Hippocampal formation (tissue), 2 donors: ENCODE measurements at regions not wholly inside any gene's neighbourhood (a gene's known extent, or its start where the extent isn't known, plus 50 kb on each side); places are given as distances from the start of the nearest gene placed in this dataset.

Source experiments
- DNase-seq, 2 donors: peaks; one replicate each; lab custom pipeline; 2025; lab: John Stamatoyannopoulos, UW

- no peak for DNase-seq
These were observed 90.3 kb upstream of the SNTG2 start for GRCh38 chr2:860259-860855.

DNA sequence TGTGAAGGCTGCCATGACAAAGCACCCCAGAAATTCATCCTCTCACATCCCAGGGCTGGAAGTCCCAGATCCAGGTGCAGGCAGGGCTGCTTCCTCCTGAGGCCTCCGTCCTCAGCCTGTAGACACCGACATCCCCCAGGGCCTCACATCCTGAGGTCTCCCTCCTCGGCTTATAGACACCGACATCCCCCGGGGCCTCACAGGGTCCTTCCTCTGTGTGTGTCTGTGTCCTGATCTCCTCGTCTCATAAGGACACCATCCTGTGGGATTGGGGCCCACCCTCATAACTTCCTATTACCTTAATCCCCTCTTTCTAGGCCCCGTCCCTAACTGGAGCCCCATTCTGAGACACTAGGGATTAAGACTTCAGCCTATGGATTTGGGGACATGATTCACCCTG, 92.0 kb upstream of the SNTG2 start:
- DNase-seq, result no peak

GRCh38 chr2:857937-858336, 92.7 kb upstream of the SNTG2 start:
- DNase-seq, result no peak

GRCh38 chr2:857081-857480, 93.6 kb upstream of the SNTG2 start:
- no peak for DNase-seq

- no peak for DNase-seq
These were observed 94.2 kb upstream of the SNTG2 start for GRCh38 chr2:856456-856855.

DNA sequence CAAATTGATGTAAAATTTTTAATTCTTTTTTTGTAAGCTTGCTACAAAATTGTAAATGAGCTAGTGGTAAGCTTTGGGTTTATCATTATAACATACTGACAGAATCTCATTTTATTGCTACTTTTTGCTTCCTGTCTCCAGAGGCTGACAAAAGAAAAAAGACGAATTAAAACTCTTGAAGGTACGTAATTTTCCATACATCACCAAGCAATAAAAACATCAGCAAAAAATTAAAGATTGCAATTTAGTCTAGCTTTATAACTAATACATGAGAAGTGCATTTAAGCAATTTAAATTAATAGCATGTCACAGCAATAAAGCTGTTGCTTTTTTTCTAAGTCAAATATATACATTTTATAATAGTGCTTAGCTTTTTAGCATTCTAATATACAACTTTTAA, 94.6 kb upstream of the SNTG2 start:
- DNase-seq, result no peak

GRCh38 chr2:855177-855576, 95.5 kb upstream of the SNTG2 start:
- DNase-seq, result no peak

- DNase-seq, result no peak
These were observed 96.2 kb upstream of the SNTG2 start for GRCh38 chr2:854460-854859.

GRCh38 chr2:853203-853870, 97.3 kb upstream of the SNTG2 start:
- DNase-seq, result no peak

- DNase-seq, result no peak
These were observed 98.5 kb upstream of the SNTG2 start for GRCh38 chr2:852168-852567.

GRCh38 chr2:851680-852079, 99.0 kb upstream of the SNTG2 start:
- DNase-seq, result no peak

DNA sequence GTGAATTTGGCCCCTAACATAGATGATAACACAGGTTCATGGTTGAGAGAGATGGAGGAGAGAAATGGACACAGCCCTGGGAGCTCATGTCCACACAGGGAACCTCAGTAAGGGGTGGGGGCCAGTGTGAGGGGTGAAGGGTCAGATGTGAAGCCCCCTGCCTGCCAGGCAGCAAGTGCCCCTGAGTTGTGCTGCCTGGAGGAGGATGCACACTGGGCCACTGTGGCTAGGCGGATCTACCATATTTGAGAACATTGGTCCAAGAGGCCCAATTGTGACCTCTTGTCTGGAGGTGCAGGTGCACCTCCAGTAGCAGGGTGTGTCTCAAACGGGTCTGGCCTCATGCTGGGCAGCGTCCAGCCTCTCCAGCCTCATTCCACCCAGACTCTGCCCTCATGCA, 99.6 kb upstream of the SNTG2 start:
- no peak for DNase-seq

GRCh38 chr2:850429-850828, 100.2 kb upstream of the SNTG2 start:
- no peak for DNase-seq

GRCh38 chr2:848099-848498, 102.5 kb upstream of the SNTG2 start:
- no peak for DNase-seq

DNA sequence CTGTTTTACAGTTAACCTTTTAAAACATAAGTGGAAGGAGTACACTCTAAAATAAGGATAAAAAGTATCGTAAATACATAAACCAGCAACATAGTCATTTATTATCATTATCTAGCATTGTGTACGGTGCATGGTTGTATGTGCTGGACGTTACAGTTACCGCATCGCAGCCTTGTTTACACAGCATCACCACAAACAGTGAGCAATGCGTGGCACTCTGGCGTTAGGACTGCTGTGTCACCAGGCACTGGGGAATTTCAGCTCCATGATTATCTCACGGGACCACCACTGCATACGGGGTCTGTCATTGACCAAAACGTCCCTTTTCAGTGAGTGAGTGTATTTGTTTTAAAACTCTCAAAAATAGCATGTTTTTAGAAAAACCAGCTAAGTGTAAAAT, 103.0 kb upstream of the SNTG2 start:
- DNase-seq, result no peak

DNA sequence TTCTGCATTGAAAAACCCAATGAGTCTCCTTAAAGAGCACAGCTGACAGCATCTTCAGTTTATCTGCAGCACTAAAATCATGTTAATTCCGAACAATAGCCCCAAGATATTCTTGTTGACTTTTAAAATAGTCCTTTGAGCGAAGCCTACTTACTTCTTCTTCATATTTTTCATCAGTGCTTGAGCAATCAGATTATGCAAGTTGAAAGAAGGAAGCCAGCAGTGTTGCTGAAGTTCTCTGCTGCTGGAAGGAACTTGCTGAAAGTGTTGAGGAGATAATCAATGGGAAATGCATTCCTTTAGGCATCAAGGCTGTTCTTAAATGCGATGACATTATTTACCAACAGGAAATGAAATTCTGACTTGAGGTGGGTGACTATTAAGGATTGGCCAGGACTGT, 105.9 kb upstream of the SNTG2 start:
- DNase-seq, result no peak

GRCh38 chr2:842151-842803, 108.4 kb upstream of the SNTG2 start:
- no peak for DNase-seq

GRCh38 chr2:841036-841435, 109.6 kb upstream of the SNTG2 start:
- no peak for DNase-seq

GRCh38 chr2:834233-834632, 116.4 kb upstream of the SNTG2 start:
- DNase-seq, result no peak

- no peak for DNase-seq
These were observed 117.5 kb upstream of the SNTG2 start for GRCh38 chr2:833180-833579.

GRCh38 chr2:832635-833034, 118.0 kb upstream of the SNTG2 start:
- DNase-seq, result no peak

- no peak for DNase-seq
These were observed 119.0 kb upstream of the SNTG2 start for GRCh38 chr2:831622-832021.

- DNase-seq, result no peak
These were observed 119.5 kb upstream of the SNTG2 start for GRCh38 chr2:831225-831536.
